ENCODE measurements at regions not wholly inside any gene's neighbourhood (a gene's known extent, or its start where the extent isn't known, plus 50 kb on each side); places are given as distances from the start of the nearest gene placed in this dataset.

DNA sequence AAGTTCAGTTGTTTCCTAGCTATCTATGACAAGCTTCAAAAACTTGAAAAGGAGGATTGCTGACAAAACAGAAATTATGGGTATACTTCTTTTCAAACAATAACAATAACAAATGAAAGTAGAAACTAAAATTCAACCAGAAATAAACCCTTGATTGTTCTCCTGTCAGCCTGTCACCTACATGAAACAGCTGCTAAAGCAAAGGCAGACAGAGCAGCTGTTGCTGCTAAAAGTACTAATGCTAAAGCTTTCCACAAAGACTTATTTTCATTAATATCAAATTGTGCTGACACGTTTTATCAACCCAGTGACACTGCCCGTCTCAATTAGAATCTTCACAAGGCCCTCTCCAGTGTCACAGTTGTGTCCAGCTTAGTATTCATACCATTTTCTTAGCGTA, 533.2 kb upstream of the GBE1 start:
- CTCF ChIA-PET: no interaction called here
- Mint-ChIP-seq H3K36me3 (ENCODE audit: low read depth) (no peaks in the 10 kb centered on the region), H3K27me3 (ENCODE audit: low read depth) (no peaks in the 10 kb centered on the region), H3K4me3 (no peak overlapping the region), H3K27ac (no peak overlapping the region), H3K4me1 (ENCODE audit: low read depth) (no peaks in the 10 kb centered on the region), H3K9me3 (peaks cover 1% of the 10 kb centered on the region)
- intact Hi-C loops (cut with micrococcal nuclease): no loop called here
- no peak for DNase-seq

DNA sequence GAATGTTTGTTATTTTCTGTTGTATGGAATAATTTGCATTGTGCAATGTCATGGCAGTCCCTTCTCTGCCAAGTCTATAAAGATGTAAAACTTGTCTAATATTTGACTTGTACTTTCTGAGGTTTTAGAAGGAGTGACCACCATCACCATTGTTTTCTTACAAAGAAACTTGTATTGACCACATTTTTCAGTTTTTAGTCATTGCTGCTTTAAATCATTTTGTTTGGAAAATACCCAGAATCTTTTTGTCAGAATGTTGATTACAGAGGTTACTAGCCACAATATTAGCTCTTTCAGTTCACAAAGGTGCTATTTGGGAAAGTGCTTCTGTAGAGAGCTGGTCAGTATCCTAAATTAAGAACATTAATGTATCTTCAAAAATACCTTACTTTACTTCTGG, 532.4 kb upstream of the GBE1 start:
- DNase-seq: no peak
- Mint-ChIP-seq H3K36me3 (ENCODE audit: low read depth) (no peaks in the 10 kb centered on the region), H3K4me3 (no peak overlapping the region), H3K27ac (no peak overlapping the region), H3K27me3 (ENCODE audit: low read depth) (no peaks in the 10 kb centered on the region), H3K4me1 (ENCODE audit: low read depth) (no peaks in the 10 kb centered on the region), H3K9me3 (peaks cover 5% of the 10 kb centered on the region)
- CTCF ChIA-PET: no interaction called here
- intact Hi-C loops (cut with micrococcal nuclease): no loop called here

GRCh38 chr3:82293435-82293834, 532.0 kb upstream of the GBE1 start:
- no peaks in the 10 kb centered on the region for H3K36me3 Mint-ChIP-seq (ENCODE audit: low read depth)
- no peak for DNase-seq
- H3K4me1 Mint-ChIP-seq (ENCODE audit: low read depth): no peaks in the 10 kb centered on the region
- peaks cover 5% of the 10 kb centered on the region for H3K9me3 Mint-ChIP-seq
- H3K4me3 Mint-ChIP-seq: no peak overlapping the region
- H3K27ac Mint-ChIP-seq: no peak overlapping the region
- CTCF ChIA-PET: no interaction called here
- no peaks in the 10 kb centered on the region for H3K27me3 Mint-ChIP-seq (ENCODE audit: low read depth)
- intact Hi-C loops (cut with micrococcal nuclease): no loop called here

DNA sequence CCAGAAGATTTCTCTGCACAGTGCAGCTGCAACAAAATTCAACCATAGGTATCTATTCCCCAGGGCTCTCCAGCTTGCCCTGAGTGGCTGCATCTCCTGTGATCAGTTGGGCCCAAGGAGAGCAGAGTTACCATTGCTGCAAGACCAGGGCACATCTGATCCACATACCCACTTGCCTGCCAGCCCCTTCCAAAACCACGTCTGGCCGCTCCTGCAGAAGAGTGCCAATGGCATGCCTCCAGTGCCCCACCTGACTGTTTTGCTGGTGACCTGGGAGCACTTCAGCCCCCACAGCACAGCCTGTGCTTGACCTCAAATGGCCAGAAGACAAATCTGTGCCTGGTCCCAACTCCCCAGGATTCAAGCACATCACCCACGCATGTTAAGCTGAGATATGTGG, 526.1 kb upstream of the GBE1 start:
- no peak for DNase-seq
- CTCF ChIA-PET: no interaction called here
- H3K9me3 Mint-ChIP-seq: peaks cover 5% of the 10 kb centered on the region
- no peaks in the 10 kb centered on the region for H3K27me3 Mint-ChIP-seq (ENCODE audit: low read depth)
- no peak overlapping the region for H3K27ac Mint-ChIP-seq
- no peaks in the 10 kb centered on the region for H3K4me1 Mint-ChIP-seq (ENCODE audit: low read depth)
- intact Hi-C loops (cut with micrococcal nuclease): no loop called here
- no peaks in the 10 kb centered on the region for H3K36me3 Mint-ChIP-seq (ENCODE audit: low read depth)
- H3K4me3 Mint-ChIP-seq: no peak overlapping the region

DNA sequence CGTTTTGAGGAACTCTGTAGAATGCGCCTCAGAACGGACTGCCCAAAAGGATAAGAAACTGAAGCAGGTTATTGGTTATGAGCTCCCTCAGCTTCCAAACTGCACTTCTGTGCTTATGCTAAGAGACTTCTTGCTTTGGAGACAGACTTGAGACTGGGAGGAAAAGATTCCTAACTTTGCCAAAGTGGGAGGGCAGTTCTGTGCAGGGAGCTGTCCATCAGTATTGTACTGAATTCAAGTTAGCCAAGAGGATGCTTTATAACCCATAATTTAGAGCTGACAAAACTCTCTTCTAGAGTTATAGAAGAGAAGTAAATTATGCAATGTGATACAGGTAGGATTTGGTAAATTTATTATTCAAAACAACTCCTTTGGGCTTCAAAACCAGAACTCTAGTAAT, 519.8 kb upstream of the GBE1 start:
- intact Hi-C loops (cut with micrococcal nuclease): no loop called here
- peaks cover 2% of the 10 kb centered on the region for H3K9me3 Mint-ChIP-seq
- H3K36me3 Mint-ChIP-seq (ENCODE audit: low read depth): no peaks in the 10 kb centered on the region
- DNase-seq: no peak
- no peak overlapping the region for H3K27ac Mint-ChIP-seq
- no peak overlapping the region for H3K4me3 Mint-ChIP-seq
- no peaks in the 10 kb centered on the region for H3K4me1 Mint-ChIP-seq (ENCODE audit: low read depth)
- H3K27me3 Mint-ChIP-seq (ENCODE audit: low read depth): no peaks in the 10 kb centered on the region
- CTCF ChIA-PET: no interaction called here

- DNase-seq: no peak
- Mint-ChIP-seq H3K27ac (no peak overlapping the region), H3K4me1 (ENCODE audit: low read depth) (no peaks in the 10 kb centered on the region), H3K36me3 (ENCODE audit: low read depth) (no peaks in the 10 kb centered on the region), H3K4me3 (no peak overlapping the region), H3K9me3 (peaks cover 9% of the 10 kb centered on the region), H3K27me3 (ENCODE audit: low read depth) (no peaks in the 10 kb centered on the region)
- intact Hi-C loops (cut with micrococcal nuclease): no loop called here
- CTCF ChIA-PET: no interaction called here
These were observed 515.5 kb upstream of the GBE1 start for GRCh38 chr3:82276992-82277391.

DNA sequence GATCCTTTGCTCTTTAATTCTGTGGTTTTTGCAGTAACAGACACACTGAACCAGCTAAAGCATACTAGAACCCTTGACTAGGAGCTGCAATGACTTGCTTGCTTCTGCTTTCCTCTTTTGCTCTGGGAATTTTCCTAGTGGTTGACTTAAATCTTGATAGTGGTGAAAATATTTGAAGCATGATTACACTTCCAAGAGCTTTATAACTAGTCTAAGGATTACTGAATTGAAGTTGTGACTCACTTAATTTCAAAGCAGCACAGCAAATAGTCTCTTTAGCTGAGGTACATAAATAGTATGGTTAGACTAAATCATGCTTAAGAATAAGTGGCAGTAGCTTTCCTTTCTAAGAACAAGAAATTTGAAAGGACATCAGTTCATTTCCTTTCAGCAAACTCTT, 513.5 kb upstream of the GBE1 start:
- Mint-ChIP-seq H3K9me3 (peaks cover 26% of the 10 kb centered on the region), H3K27ac (no peak overlapping the region), H3K36me3 (ENCODE audit: low read depth) (no peaks in the 10 kb centered on the region), H3K4me3 (no peak overlapping the region), H3K4me1 (ENCODE audit: low read depth) (no peaks in the 10 kb centered on the region), H3K27me3 (ENCODE audit: low read depth) (no peaks in the 10 kb centered on the region)
- DNase-seq: no peak
- intact Hi-C loops (cut with micrococcal nuclease): no loop called here
- CTCF ChIA-PET: no interaction called here

GRCh38 chr3:82265747-82266146, 504.3 kb upstream of the GBE1 start:
- Mint-ChIP-seq H3K4me1 (ENCODE audit: low read depth) (no peaks in the 10 kb centered on the region), H3K27me3 (ENCODE audit: low read depth) (no peaks in the 10 kb centered on the region), H3K27ac (no peak overlapping the region), H3K36me3 (ENCODE audit: low read depth) (no peaks in the 10 kb centered on the region), H3K9me3 (peaks cover 19% of the 10 kb centered on the region), H3K4me3 (no peak overlapping the region)
- no peak for DNase-seq
- intact Hi-C loops (cut with micrococcal nuclease): no loop called here
- CTCF ChIA-PET: no interaction called here

- CTCF ChIA-PET: no interaction called here
- Mint-ChIP-seq H3K9me3 (no peaks in the 10 kb centered on the region), H3K4me3 (no peak overlapping the region), H3K4me1 (ENCODE audit: low read depth) (no peaks in the 10 kb centered on the region), H3K36me3 (ENCODE audit: low read depth) (no peaks in the 10 kb centered on the region), H3K27me3 (ENCODE audit: low read depth) (no peaks in the 10 kb centered on the region), H3K27ac (no peak overlapping the region)
- intact Hi-C loops (cut with micrococcal nuclease): no loop called here
- no peak for DNase-seq
These were observed 500.7 kb upstream of the GBE1 start for GRCh38 chr3:82262193-82262592.

DNA sequence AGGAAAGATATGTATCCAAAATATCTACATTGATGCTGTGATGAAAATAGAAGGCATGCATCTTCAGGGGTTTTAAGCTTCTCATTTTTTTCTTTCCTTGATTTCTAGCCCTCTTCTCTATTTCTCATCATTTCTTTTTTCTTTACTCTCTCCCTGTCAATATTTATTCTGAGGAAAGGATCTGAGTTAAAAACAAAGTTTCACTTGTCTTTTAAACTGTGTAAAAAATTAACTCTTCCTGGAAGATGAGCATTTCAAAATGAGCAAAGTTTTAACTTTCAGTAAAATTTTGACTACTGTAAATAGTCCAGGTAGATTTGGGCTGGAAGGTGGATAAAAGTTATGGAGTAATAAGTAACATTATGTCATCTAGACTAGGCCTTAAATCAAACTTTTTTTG, 500.2 kb upstream of the GBE1 start:
- Mint-ChIP-seq H3K9me3 (no peaks in the 10 kb centered on the region), H3K4me1 (ENCODE audit: low read depth) (no peaks in the 10 kb centered on the region), H3K36me3 (ENCODE audit: low read depth) (no peaks in the 10 kb centered on the region), H3K4me3 (no peak overlapping the region), H3K27me3 (ENCODE audit: low read depth) (no peaks in the 10 kb centered on the region), H3K27ac (no peak overlapping the region)
- DNase-seq: no peak
- intact Hi-C loops (cut with micrococcal nuclease): no loop called here
- CTCF ChIA-PET: no interaction called here

- Mint-ChIP-seq H3K4me3 (no peak overlapping the region), H3K36me3 (ENCODE audit: low read depth) (no peaks in the 10 kb centered on the region), H3K9me3 (no peaks in the 10 kb centered on the region), H3K4me1 (ENCODE audit: low read depth) (no peaks in the 10 kb centered on the region), H3K27ac (no peak overlapping the region), H3K27me3 (ENCODE audit: low read depth) (no peaks in the 10 kb centered on the region)
- CTCF ChIA-PET: no interaction called here
- DNase-seq: no peak
- intact Hi-C loops (cut with micrococcal nuclease): no loop called here
These were observed 499.6 kb upstream of the GBE1 start for GRCh38 chr3:82261013-82261412.

DNA sequence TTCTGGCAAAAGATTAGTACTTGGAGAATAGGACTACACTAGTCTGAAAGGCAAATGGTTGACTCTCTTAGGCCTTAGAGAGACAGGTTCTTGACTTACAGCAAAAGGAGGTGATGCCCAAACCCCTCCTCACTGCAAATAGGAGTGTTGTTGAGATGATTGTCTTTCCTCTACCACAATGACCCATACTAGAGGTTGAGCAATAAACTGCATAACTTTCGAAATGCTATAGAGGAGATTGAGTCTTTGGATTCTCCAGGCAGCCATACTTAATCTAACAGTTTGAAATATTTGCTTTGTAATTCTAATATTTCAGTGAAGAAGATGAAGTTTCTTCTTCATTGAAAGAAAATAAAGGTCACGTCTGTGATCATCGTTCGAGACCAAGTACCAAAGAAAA, 498.5 kb upstream of the GBE1 start:
- intact Hi-C loops (cut with micrococcal nuclease): no loop called here
- CTCF ChIA-PET: no interaction called here
- H3K27me3 Mint-ChIP-seq (ENCODE audit: low read depth): no peaks in the 10 kb centered on the region
- no peaks in the 10 kb centered on the region for H3K36me3 Mint-ChIP-seq (ENCODE audit: low read depth)
- H3K4me3 Mint-ChIP-seq: no peak overlapping the region
- H3K27ac Mint-ChIP-seq: no peak overlapping the region
- DNase-seq: no peak
- H3K9me3 Mint-ChIP-seq: no peaks in the 10 kb centered on the region
- no peaks in the 10 kb centered on the region for H3K4me1 Mint-ChIP-seq (ENCODE audit: low read depth)

GRCh38 chr3:82240322-82240721, 478.9 kb upstream of the GBE1 start:
- intact Hi-C loops (cut with micrococcal nuclease): no loop called here
- Mint-ChIP-seq H3K27ac (no peak overlapping the region), H3K27me3 (ENCODE audit: low read depth) (no peaks in the 10 kb centered on the region)

DNA sequence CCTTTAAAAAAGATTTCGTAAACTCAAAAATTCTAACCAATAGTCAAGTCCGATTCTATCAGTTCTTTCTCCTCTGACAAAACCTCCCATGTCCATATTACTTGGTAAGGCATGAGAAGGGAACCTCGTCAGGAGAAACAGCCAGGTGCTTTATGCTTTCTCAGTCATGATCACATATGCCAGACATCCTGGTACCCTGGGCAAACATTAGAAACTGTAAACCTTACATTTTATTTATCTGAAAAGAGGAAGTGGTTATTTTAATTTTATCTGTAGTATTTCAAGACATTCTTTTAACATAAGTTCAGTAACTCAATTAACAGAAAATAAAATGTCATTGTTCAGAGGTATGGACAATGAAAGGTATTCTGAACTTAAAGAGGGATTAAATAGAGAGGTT, 474.8 kb upstream of the GBE1 start:
- intact Hi-C loops (cut with micrococcal nuclease): no loop called here
- DNase-seq: no peak
- H3K4me1 Mint-ChIP-seq (ENCODE audit: low read depth): no peaks in the 10 kb centered on the region
- H3K36me3 Mint-ChIP-seq (ENCODE audit: low read depth): no peaks in the 10 kb centered on the region
- H3K27ac Mint-ChIP-seq: no peak overlapping the region
- no peak overlapping the region for H3K4me3 Mint-ChIP-seq
- no peaks in the 10 kb centered on the region for H3K27me3 Mint-ChIP-seq (ENCODE audit: low read depth)
- peaks cover 2% of the 10 kb centered on the region for H3K9me3 Mint-ChIP-seq
- CTCF ChIA-PET: interaction anchor here (0.7 kb wide), 1 partner anchor 314 kb away, joined by 3 read pairs; no protein-coding TSS in a partner anchor

More at GRCh38 chr3:82240322-82240721, 478.9 kb upstream of the GBE1 start:
- Mint-ChIP-seq H3K4me3 (no peak overlapping the region), H3K9me3 (no peaks in the 10 kb centered on the region), H3K4me1 (ENCODE audit: low read depth) (no peaks in the 10 kb centered on the region), H3K36me3 (ENCODE audit: low read depth) (no peaks in the 10 kb centered on the region)
- no peak for DNase-seq
- CTCF ChIA-PET: interaction anchor here (0.6 kb wide), 1 partner anchor 37 kb away, joined by 3 read pairs; no protein-coding TSS in a partner anchor

Measured in activated naive CD4-positive, alpha-beta T cell treated with anti-CD3 and anti-CD28 coated beads for 36 hours (primary cell).